SK-N-MC (cell line): ENCODE measurements at regions not wholly inside any gene's neighbourhood (a gene's known extent, or its start where the extent isn't known, plus 50 kb on each side); places are given as distances from the start of the nearest gene placed in this dataset.

Experiments
- DNase-seq: peaks from one replicate; pipeline ENCODE4 v3.0.0-alpha.2; 2011; ENCODE audit warnings: low read depth, low spot score
- H3K27ac ChIP-seq: fragments of 200-600 bp; sonication (generic); 2 replicates; pipeline ENCODE4 v1.5.1; 2016; ENCODE audit warnings: mixed run types
- H3K36me3 ChIP-seq: fragments of 200-600 bp; sonication (generic); 2 replicates; pipeline ENCODE4 v1.6.1; 2017; ENCODE audit warnings: antibody characterized with exemption, low read length, mixed read lengths; ENCODE audit not compliant: insufficient read depth
- H3K4me3 ChIP-seq: fragments of 200-600 bp; sonication (generic); 2 replicates; pipeline ENCODE4 v1.5.1; 2016
- H3K9ac ChIP-seq: fragments of 200-600 bp; sonication (generic); 2 replicates; pipeline ENCODE4 v1.8.0; 2017; ENCODE audit warnings: mixed run types, mixed read lengths; ENCODE audit not compliant: insufficient read length
- H3K9me3 ChIP-seq: fragments of 200-600 bp; sonication (generic); 2 replicates; pipeline ENCODE4 v1.6.1; 2017; ENCODE audit warnings: low read depth, mild to moderate bottlenecking, antibody characterized with exemption, low read length, moderate library complexity, mixed read lengths
- EZH2 ChIP-seq: fragments of 200-600 bp; sonication (generic); IDR thresholded peaks from one replicate; pipeline ENCODE4 v1.6.1; 2017; ENCODE audit warnings: antibody characterized with exemption
- FOXP2 ChIP-seq: optimal IDR thresholded peaks from 2 replicates; pipeline ENCODE3; 2011; ENCODE audit warnings: mild to moderate bottlenecking, moderate library complexity; ENCODE audit not compliant: insufficient read depth; ENCODE audit errors: extremely low read length, control extremely low read depth
- POLR2AphosphoS5 ChIP-seq: IDR thresholded peaks from 2 replicates; pipeline ENCODE4 v1.6.1; 2012; ENCODE audit warnings: mild to moderate bottlenecking, low read depth, low read length, borderline replicate concordance

GRCh38 chr2:189360861-189361260 lies 80.4 kb upstream of the WDR75 start:
- no peak overlapping the region for H3K4me3 ChIP-seq
- no peak overlapping the region for H3K9ac ChIP-seq
- no peak for TF ChIP-seq FOXP2
- TF ChIP-seq POLR2AphosphoS5 = no peak
- DNase-seq = no peak
- H3K9me3 ChIP-seq = no peaks in the 10 kb centered on the region
- no peaks in the 10 kb centered on the region for H3K36me3 ChIP-seq
- no peak overlapping the region for H3K27ac ChIP-seq

DNA sequence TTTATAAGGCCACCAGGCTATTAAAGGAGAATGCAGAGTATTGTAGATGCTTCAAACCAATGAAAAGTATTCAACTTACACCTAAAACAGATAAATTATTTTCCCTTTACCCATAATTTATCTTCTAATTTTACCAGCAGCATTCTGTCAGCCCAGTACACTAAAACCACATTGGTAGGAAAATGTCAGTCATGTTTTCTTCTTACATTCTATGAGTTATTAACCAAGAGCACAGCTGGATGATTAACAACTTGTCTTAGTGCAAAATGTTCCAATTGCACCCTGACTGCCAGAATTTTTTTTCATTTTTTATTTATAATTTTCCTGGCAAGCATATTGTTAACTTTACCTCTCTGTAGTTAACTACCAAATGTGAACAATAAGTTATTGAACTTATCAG lies 79.0 kb upstream of the WDR75 start:
- TF ChIP-seq FOXP2 = no peak
- no peak for TF ChIP-seq POLR2AphosphoS5
- no peak for TF ChIP-seq EZH2
- H3K27ac ChIP-seq = no peak overlapping the region

GRCh38 chr2:189363559-189363958 lies 77.7 kb upstream of the WDR75 start:
- no peak overlapping the region for H3K4me3 ChIP-seq
- no peak overlapping the region for H3K27ac ChIP-seq
- no peaks in the 10 kb centered on the region for H3K36me3 ChIP-seq
- TF ChIP-seq POLR2AphosphoS5 = no peak
- no peak for TF ChIP-seq EZH2
- TF ChIP-seq FOXP2 = no peak
- H3K9ac ChIP-seq = no peak overlapping the region
- H3K9me3 ChIP-seq = no peaks in the 10 kb centered on the region
- no peak for DNase-seq

More for the DNA sequence above, 79.0 kb upstream of the WDR75 start:
- Histone ChIP-seq H3K9ac (no peak overlapping the region), H3K9me3 (no peaks in the 10 kb centered on the region), H3K4me3 (no peak overlapping the region), H3K36me3 (no peaks in the 10 kb centered on the region)
- DNase-seq = no peak

GRCh38 chr2:189364607-189365006 lies 76.7 kb upstream of the WDR75 start:
- H3K4me3 ChIP-seq = no peak overlapping the region
- TF ChIP-seq POLR2AphosphoS5 (no peak), EZH2 (no peak), FOXP2 (no peak)
- H3K9ac ChIP-seq = no peak overlapping the region
- H3K27ac ChIP-seq = no peak overlapping the region
- H3K36me3 ChIP-seq = no peaks in the 10 kb centered on the region
- no peak for DNase-seq
- H3K9me3 ChIP-seq = no peaks in the 10 kb centered on the region

DNA sequence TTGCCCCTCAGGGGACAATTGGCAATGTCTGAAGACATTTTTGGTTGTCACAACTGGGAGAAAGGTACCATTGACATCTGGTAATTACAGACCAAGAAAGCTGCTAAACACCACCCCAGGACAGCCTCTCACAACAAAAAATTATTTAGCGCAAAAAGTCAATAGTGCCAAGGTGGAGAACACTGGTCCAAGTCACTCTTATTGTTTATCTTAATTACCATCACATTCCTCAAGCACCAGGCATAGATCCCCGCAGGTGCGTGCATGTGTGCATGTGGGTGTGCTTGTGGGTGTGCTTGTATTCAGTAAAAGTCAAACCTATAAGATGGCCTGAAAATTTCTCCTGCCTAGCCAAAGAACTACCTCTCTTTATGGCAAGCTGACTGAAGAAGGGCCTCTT lies 74.9 kb upstream of the WDR75 start:
- Histone ChIP-seq H3K9ac (no peak overlapping the region), H3K36me3 (no peaks in the 10 kb centered on the region), H3K9me3 (no peaks in the 10 kb centered on the region), H3K4me3 (no peak overlapping the region), H3K27ac (no peak overlapping the region)
- DNase-seq = no peak
- no peak for TF ChIP-seq EZH2
- TF ChIP-seq FOXP2 = no peak
- no peak for TF ChIP-seq POLR2AphosphoS5

DNA sequence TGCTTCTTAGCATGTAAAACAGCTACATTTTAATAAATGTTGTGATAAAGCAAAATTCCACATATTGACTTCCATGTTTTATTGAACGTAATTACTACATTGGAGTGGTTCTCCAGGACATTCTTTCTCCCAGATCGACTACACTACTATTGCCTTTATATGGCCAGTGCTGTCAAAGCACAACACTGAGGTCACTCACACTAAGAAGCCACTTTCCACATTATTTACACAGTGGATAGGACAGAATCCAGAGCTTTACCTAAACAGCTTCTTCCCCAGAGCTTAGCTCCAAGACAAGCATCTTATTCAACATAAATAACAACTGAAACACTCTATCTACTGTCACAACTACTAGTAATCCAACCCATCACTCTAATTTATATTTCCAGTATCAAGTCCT lies 73.9 kb upstream of the WDR75 start:
- H3K4me3 ChIP-seq = no peak overlapping the region
- no peak overlapping the region for H3K9ac ChIP-seq
- no peak overlapping the region for H3K27ac ChIP-seq
- no peaks in the 10 kb centered on the region for H3K9me3 ChIP-seq
- no peak for TF ChIP-seq FOXP2
- no peak for TF ChIP-seq EZH2
- no peak for TF ChIP-seq POLR2AphosphoS5
- DNase-seq = no peak
- H3K36me3 ChIP-seq = no peaks in the 10 kb centered on the region

DNA sequence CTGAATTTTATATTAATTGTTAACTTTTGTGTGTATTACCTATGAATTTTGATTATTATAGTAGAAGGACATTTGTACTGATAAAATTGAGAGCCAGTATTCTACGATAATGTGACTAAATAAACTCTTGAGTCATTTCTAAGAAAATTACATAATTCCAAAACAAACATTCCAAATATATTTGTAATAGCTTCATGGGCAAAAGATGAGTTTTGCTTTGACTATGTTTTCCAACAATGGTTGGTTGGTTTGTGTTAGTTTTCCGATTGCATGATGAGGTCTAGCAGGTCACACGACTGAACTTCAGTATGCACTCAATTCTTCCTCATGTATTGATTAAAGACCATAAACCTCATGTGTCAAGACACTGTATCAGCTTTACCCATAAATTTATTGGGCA lies 71.7 kb upstream of the WDR75 start:
- Histone ChIP-seq H3K9ac (no peak overlapping the region), H3K27ac (no peak overlapping the region), H3K9me3 (no peaks in the 10 kb centered on the region), H3K4me3 (no peak overlapping the region), H3K36me3 (no peaks in the 10 kb centered on the region)
- no peak for TF ChIP-seq POLR2AphosphoS5
- TF ChIP-seq EZH2 = no peak
- no peak for TF ChIP-seq FOXP2
- no peak for DNase-seq

GRCh38 chr2:189370719-189371118 lies 70.6 kb upstream of the WDR75 start:
- TF ChIP-seq EZH2 (no peak), POLR2AphosphoS5 (no peak), FOXP2 (no peak)
- Histone ChIP-seq H3K27ac (no peak overlapping the region), H3K4me3 (no peak overlapping the region), H3K36me3 (no peaks in the 10 kb centered on the region), H3K9ac (no peak overlapping the region), H3K9me3 (no peaks in the 10 kb centered on the region)
- DNase-seq = no peak

DNA sequence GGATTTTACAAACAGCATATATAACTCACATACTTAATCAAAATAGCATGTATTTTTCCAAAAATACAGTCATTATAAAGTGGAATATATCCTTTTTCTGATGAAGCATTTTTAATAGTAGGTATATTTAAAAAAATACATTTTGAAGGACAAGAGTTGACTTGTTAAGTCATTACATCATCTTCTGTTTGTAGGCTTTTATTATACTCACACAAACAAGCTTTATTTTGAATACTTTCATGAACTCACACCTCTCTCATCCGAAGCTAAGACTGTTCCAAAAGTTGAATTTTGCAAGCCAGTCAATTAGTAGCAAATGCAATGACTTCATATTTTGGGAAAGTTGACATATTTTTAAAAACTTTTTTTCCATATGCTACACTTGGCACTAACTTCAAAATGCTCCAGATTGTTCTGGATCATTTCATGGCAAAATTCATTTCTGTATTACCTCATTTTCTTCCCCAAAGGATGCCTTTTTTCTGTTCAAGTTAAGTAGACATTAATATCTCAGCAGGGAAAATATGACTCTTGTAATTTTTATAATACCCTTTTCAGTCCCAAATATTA lies 68.5 kb upstream of the WDR75 start:
- no peak overlapping the region for H3K4me3 ChIP-seq
- no peak overlapping the region for H3K9ac ChIP-seq
- no peak for DNase-seq
- no peaks in the 10 kb centered on the region for H3K9me3 ChIP-seq
- H3K36me3 ChIP-seq = no peaks in the 10 kb centered on the region
- 0 out of 2 replicates have a peak overlapping the region, but pooled peaks have one; percentile 3 for H3K27ac ChIP-seq
- TF ChIP-seq FOXP2 (no peak), EZH2 (no peak), POLR2AphosphoS5 (no peak)

DNA sequence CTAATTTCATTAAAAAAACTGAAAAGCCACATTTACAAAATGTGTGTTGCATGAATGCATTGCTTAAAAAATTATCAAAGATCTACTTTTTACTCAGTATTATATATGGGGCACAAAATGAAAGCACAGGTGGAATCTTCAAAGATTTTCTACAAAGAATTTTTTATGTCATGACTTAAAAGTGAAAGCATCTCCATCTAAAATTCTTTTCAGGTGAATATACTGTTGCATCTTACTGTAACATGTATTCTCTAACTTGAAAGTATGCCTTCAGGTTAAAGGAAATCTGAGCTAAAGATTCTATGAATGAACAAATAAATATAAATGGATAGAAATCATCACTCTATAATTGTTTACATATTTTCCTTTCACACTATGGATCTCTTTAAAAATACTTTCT lies 66.8 kb upstream of the WDR75 start:
- no peak overlapping the region for H3K27ac ChIP-seq
- no peak overlapping the region for H3K9ac ChIP-seq
- H3K4me3 ChIP-seq = no peak overlapping the region
- H3K36me3 ChIP-seq = no peaks in the 10 kb centered on the region
- no peak for DNase-seq
- no peaks in the 10 kb centered on the region for H3K9me3 ChIP-seq
- TF ChIP-seq FOXP2 (no peak), POLR2AphosphoS5 (no peak), EZH2 (no peak)
